GM12878 (cell line): ENCODE measurements at regions not wholly inside any gene's neighbourhood (a gene's known extent, or its start where the extent isn't known, plus 50 kb on each side); places are given as distances from the start of the nearest gene placed in this dataset.

Experiments
- ATAC-seq: fragments of 200-7000 bp; cut with Tn5 transposase; 3 replicates; pipeline ENCODE4 v1.9.1; 2020; ENCODE audit warnings: mild to moderate bottlenecking, moderate library complexity
- BruUV-seq: library from RNA; stranded (reverse); fragments of 400-500 nt; replicated peaks from 2 replicates; lab custom pipeline; 2021; lab: Mats Ljungman, UMichigan
- CTCF ChIA-PET: fragments of 300-600 bp; sonication (Branson Sonifier 250); formaldehyde crosslinking; extraction: SDS; loops from one replicate; lab custom pipeline; 2021; ENCODE audit warnings: inconsistent platforms; lab: Yijun Ruan, JAX
- POLR2A ChIA-PET: fragments of 350-600 bp; formaldehyde crosslinking; extraction: SDS; loops from one replicate; lab custom pipeline; 2021; ENCODE audit warnings: inconsistent platforms; lab: Charles Lee
- RAD21 ChIA-PET: fragments of 300-600 bp; sonication (Branson Sonifier 250); formaldehyde crosslinking; loops from one replicate; lab custom pipeline; 2023; ENCODE audit warnings: antibody characterized with exemption; ENCODE audit not compliant: unreplicated experiment; lab: Charles Lee
- SMC1A ChIA-PET: fragments of 300-600 bp; sonication (Branson Sonifier 250); formaldehyde crosslinking; loops from one replicate; lab custom pipeline; 2023; ENCODE audit not compliant: unreplicated experiment, uncharacterized antibody; lab: Charles Lee
- DNase-seq: peaks from one replicate; pipeline ENCODE4 v3.0.0-alpha.2; 2011; ENCODE audit warnings: low read depth, low spot score
- FAIRE-seq: peaks from 3 replicates; lab custom pipeline; 2011; peaks lifted over from hg19 to GRCh38; lab: Jason Lieb, UNC
- H2AFZ ChIP-seq: 2 replicates; pipeline ENCODE4 v1.6.0; 2011; ENCODE audit warnings: low read depth, low read length, control low read depth; ENCODE audit not compliant: control insufficient read depth
- H3K27ac ChIP-seq: 2 replicates; pipeline ENCODE4 v1.5.1; 2011; ENCODE audit warnings: control low read depth; ENCODE audit not compliant: control insufficient read depth, insufficient read depth
- H3K27me3 ChIP-seq, 2 experiments: replicated peaks in 1 of 2; 2 replicates each; pipeline versions ENCODE4 v1.6.0 to v1.6.1; 2011; ENCODE audit warnings: low read length in 1 of 2; ENCODE audit not compliant: control insufficient read depth in 2 of 2, insufficient read depth in 2 of 2
- H3K36me3 ChIP-seq, 2 experiments: 2 replicates each; pipeline ENCODE4 v1.5.1; 2011; ENCODE audit warnings: low read length in 1 of 2; ENCODE audit not compliant: control insufficient read depth in 2 of 2, insufficient read depth in 2 of 2
- H3K4me1 ChIP-seq: 2 replicates; pipeline ENCODE4 v1.6.1; 2011; ENCODE audit warnings: mild to moderate bottlenecking, low read length, moderate library complexity, mixed read lengths; ENCODE audit not compliant: control insufficient read depth, insufficient read depth
- H3K4me2 ChIP-seq: 2 replicates; pipeline ENCODE4 v1.6.0; 2011; ENCODE audit warnings: control low read depth; ENCODE audit not compliant: control insufficient read depth, insufficient read depth
- H3K4me3 ChIP-seq: fragments of 200-600 bp; sonication (generic); 2 replicates; pipeline ENCODE4 v1.5.1; 2016
- H3K79me2 ChIP-seq: 2 replicates; pipeline ENCODE4 v1.6.0; 2011; ENCODE audit warnings: low read length; ENCODE audit not compliant: control insufficient read depth, insufficient read depth
- H3K9ac ChIP-seq: 2 replicates; pipeline ENCODE4 v1.8.0; 2011; ENCODE audit warnings: low read length, control low read depth, mixed read lengths; ENCODE audit not compliant: control insufficient read depth, insufficient read depth
- H3K9me3 ChIP-seq: replicated peaks from 3 replicates; pipeline ENCODE4 v1.5.1; 2011; ENCODE audit warnings: mild to moderate bottlenecking, low read length; ENCODE audit not compliant: control insufficient read depth, insufficient read depth
- H4K20me1 ChIP-seq: 2 replicates; pipeline ENCODE4 v1.6.0; 2011; ENCODE audit not compliant: control insufficient read depth, insufficient read depth
- ATF7 ChIP-seq: fragments of 450-650 bp; IDR thresholded peaks from 2 replicates; pipeline ENCODE4 v1.6.1; 2016; ENCODE audit warnings: low read depth, mild to moderate bottlenecking
- CHD1 ChIP-seq: IDR thresholded peaks from 2 replicates; pipeline ENCODE4 v1.6.1; 2012; ENCODE audit warnings: low read depth, low read length, improper control_type of control experiment
- DPF2 ChIP-seq: fragments of 450-650 bp; IDR thresholded peaks from 2 replicates; pipeline ENCODE4 v1.6.1; 2017; ENCODE audit warnings: mild to moderate bottlenecking
- MYB ChIP-seq: fragments of 150-350 bp; IDR thresholded peaks from 2 replicates; pipeline ENCODE4 v1.6.1; 2014; ENCODE audit warnings: mild to moderate bottlenecking, low read depth, low read length, borderline replicate concordance
- NFYA ChIP-seq: IDR thresholded peaks from 2 replicates; pipeline ENCODE4 v1.6.1; 2011; ENCODE audit warnings: low read depth, mild to moderate bottlenecking, low read length, improper control_type of control experiment, borderline replicate concordance
- POLR2A ChIP-seq: IDR thresholded peaks from 2 replicates; pipeline ENCODE4 v1.6.1; 2011; ENCODE audit warnings: low read depth, mild to moderate bottlenecking, low read length
- WGBS: methylation state at CpG from one replicate; pipeline ENCODE4 v1.1.6; 2016; ENCODE audit warnings: low lambda C conversion rate; ENCODE audit not compliant: insufficient replicate concordance, insufficient coverage; ENCODE audit errors: missing lambda C conversion rate; 5-methylcytosine and 5-hydroxymethylcytosine counted together
- in situ Hi-C: fragments of 300-500 bp; cut with MboI; formaldehyde crosslinking; loops from 9 replicates; pipeline ENCODE4 v1.14.3; 2018; ENCODE audit warnings: mixed read lengths
- intact Hi-C: fragments of 100-400 bp; cut with micrococcal nuclease; formaldehyde crosslinking; loops from one replicate; pipeline ENCODE4 v1.14.2; 2022; ENCODE audit not compliant: unreplicated experiment

DNA sequence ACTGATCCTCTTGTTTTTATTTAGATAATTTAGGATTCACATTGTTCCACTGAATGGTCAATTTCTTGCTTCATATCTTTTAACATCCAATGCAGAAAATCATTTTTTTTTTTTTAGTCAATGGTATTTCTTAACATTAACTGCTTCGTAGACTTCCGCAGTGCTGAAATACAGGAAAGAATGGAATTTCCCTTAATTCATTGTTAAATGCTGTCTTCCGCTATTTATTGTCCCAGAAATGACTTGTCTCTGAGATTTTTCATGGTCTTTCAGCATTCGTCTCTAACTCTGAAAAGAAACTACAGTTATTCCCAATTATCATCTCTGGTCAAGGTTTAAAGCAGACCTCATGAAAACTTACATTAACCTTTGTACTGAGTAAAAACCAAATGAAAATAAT is 1029.1 kb upstream of the MANEA start:
- intact Hi-C loops: no loop called here
- SMC1A ChIA-PET: no interaction called here
- POLR2A ChIA-PET: no interaction called here
- CTCF ChIA-PET: no interaction called here
- no peak overlapping the region for H3K9ac ChIP-seq
- H3K9me3 ChIP-seq: no peaks in the 10 kb centered on the region
- TF ChIP-seq MYB: no peak
- TF ChIP-seq ATF7: no peak
- no peak for TF ChIP-seq DPF2
- TF ChIP-seq, all 136 proteins: peak for 0
- Histone ChIP-seq H3K27me3 (no peaks in the 10 kb centered on the region), H3K36me3 (no peaks in the 10 kb centered on the region), H3K27ac (no peak overlapping the region), H3K79me2 (no peaks in the 10 kb centered on the region), H4K20me1 (no peaks in the 10 kb centered on the region), H3K4me1 (no peaks in the 10 kb centered on the region), H3K4me2 (no peak overlapping the region), H2AFZ (no peak overlapping the region), H3K4me3 (no peak overlapping the region)
- DNase-seq: no peak
- RAD21 ChIA-PET: no interaction called here
- WGBS: 55% methylated on average over 4 of the region's 4 CpGs
- FAIRE-seq: no peak
- no TSS peak for BruUV-seq
- in situ Hi-C loops: no loop called here
- ATAC-seq: no peak

DNA sequence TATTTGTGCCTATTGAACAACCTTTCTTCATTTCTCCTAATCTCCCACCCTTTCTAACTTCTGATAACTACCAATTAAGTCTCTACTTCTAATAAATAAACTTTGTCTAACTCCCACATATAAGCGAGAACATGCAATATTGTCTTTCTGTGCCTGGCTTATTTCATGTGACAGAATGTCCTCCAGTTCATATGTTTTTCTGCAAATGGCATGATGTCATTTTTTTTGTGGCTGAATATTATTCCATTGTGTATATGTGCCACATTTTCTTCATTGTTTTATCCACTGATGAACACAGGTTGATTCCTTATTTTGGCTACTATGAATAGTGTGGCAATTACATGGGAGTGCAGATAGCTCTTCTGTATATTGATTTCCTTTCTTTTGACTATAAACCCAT is 1041.5 kb upstream of the MANEA start:
- H2AFZ ChIP-seq: no peak overlapping the region
- no peak for TF ChIP-seq POLR2A
- no peak for TF ChIP-seq CHD1
- no peak for TF ChIP-seq NFYA
- H3K9ac ChIP-seq: no peak overlapping the region
- in situ Hi-C loops (no loop called here), intact Hi-C loops (no loop called here)
- WGBS: 42% methylated on average over 1 of the region's 1 CpG
- H3K4me1 ChIP-seq: no peaks in the 10 kb centered on the region
- no TSS peak for BruUV-seq
- no peak overlapping the region for H3K4me2 ChIP-seq
- POLR2A ChIA-PET: no interaction called here
- H3K79me2 ChIP-seq: no peaks in the 10 kb centered on the region
- CTCF ChIA-PET: no interaction called here
- no peak overlapping the region for H3K4me3 ChIP-seq
- H4K20me1 ChIP-seq: no peaks in the 10 kb centered on the region
- DNase-seq: no peak
- FAIRE-seq: no peak
- H3K27me3 ChIP-seq: no peaks in the 10 kb centered on the region
- no peak for ATAC-seq
- RAD21 ChIA-PET: no interaction called here
- H3K36me3 ChIP-seq: no peaks in the 10 kb centered on the region
- no peaks in the 10 kb centered on the region for H3K9me3 ChIP-seq
- SMC1A ChIA-PET: no interaction called here
- no peak overlapping the region for H3K27ac ChIP-seq
